ENCODE measurements at regions not wholly inside any gene's neighbourhood (a gene's known extent, or its start where the extent isn't known, plus 50 kb on each side); places are given as distances from the start of the nearest gene placed in this dataset.

DNA sequence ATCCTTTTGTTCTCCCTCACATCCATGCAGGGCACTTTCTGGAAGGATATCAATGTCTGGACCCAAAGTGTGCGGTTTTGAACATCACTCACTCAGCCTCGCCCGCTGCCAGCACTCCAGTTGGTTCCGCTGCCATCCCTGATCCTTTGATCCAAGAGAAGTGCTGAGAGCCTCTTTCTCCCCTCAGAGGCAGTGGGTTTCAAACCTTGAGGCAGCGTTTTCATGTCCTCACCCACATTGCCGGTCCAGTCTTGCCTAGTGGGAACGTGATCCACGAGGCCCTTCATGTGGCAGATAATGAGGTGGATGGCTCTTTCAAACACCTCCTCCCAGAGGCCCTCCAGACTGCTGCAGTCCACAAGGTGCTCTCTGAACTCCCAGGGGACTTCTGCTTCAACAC is 122.2 kb downstream of the ACTL8 start:
- DNase-seq (ENCODE audit: low spot score) = no peak

DNA sequence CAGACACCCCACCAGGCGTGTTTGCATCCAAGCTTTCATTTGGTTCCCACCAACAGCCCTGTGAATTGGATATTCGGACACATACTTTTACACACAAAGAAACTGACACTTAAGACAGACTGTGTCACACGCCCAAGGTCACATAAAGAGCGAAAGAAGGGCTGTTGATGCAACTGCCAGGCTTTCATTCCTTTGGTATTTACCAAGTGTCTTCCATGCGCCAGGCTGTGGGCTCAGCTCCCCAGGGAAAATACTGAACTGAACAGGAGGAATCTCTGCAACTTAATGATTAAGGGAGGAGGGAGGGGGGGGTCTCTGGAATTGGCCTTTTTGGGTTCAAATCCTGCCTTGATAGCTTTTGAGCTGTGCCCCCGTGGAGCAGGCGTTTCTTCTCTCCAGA is 122.8 kb downstream of the ACTL8 start:
- no peak for DNase-seq (ENCODE audit: low spot score)

DNA sequence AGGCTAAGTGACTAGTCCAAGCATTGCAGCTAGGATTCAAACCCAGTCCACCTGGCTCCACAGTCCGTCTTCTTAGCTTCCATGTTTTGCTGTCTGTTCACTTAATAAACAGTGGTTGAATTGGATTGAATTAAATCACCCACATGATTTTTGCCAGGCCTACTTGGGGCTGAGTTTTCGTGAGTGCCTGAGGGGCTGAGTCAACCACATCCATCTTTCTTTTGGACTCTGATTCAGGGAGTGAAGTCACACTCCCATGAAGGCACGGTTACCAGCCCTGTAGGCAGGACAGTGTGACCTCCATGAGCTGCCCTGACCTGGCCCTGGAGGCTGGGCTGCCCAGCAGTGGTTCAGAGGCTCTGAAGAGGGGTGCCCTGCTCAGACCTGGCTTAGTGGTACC is 123.7 kb downstream of the ACTL8 start:
- no peak for DNase-seq (ENCODE audit: low spot score)

DNA sequence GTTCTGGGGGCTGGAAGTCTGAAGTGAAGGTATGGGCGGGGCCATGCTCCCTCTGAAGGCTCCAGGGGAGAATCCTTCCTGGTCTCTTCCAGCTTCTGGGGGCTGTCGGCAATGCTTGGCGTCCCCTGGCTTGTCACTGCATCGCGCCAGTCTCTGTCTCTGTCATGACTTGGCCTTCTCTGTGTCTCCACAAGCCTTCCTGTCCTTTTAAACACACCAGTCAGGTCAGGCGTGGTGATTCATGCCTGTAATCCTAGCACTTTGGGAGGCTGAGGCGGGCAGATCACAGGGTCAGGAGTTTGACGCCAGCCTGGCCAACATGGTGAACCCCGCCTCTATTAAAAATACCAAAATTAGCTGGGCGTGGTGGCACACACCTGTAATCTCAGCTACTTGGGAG is 125.3 kb downstream of the ACTL8 start:
- DNase-seq (ENCODE audit: low spot score) = no peak

DNA sequence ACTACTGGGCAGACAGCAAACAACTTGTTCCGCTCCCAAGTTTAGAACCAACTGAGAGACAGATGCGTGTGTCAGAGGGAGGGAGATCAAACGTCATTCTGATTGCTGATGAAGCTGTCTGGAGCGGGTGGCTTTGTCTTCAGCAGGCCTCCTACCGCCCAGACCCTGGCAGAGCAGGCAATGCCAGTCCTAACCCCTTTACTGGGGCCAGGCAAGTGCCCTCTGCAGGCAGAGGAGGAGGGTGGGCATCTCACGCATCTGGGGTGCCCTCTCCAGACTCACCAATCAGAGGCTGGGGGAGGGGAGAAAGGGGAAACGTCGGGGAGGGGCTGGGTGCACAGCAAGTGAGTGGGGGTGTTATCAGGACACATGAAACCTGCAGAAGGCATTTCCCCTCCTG is 126.6 kb downstream of the ACTL8 start:
- DNase-seq (ENCODE audit: low spot score) = no peak

DNA sequence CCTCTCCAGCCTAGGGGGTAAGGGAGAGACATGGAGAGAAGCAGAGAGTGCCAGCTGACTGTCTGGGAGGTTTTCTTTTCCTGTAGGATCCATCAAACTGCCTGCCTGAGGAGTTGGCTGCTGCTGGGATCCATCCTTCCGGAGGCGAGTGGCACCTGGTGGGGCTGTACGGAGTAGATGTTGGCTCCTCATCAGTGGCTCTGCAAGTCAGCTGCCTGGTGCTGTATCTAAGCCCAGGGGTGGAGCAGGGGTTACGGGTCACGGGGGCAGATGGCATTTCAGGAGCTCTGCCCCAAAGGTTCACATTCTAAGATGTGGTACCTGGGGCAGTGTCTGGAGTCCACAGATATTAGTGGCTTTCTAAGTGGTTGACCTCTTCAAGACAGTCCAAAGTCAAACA is 128.0 kb downstream of the ACTL8 start:
- no peak for DNase-seq (ENCODE audit: low spot score)

DNA sequence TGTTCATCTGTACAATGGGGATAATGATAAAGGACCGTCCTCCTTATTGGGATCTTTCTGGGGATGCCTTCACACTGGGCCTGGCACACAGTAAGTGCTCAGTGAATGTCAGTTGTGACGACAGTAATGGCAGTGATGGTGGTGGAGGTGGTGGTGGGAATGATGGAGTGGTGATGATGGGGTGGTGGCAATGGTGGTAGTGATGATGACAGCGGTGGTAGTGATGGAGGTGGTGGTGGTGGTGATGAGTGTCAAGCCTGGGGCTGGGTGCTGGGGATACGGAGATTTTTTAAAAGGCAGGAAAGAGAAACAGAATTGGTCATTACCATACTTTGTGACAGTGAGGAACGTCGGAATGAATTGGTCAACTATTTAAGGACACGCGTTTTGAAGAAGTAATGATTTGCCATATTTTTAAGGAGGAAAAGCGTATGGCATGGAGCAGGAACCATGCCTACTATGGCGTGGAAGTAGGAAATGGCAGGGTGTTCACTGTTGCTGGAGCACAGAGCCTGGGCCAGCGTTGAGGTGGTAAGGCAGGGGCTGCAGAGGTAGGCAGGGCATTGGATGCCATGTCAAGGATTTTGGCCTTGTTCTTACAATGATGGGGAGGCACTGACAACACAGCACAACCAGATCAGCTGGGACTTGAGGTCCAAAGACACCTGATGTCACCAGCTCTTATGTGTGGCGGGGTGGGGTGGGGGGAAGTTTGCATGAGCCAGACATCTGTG is 128.7 kb downstream of the ACTL8 start:
- DNase-seq (ENCODE audit: low spot score) = no peak

DNA sequence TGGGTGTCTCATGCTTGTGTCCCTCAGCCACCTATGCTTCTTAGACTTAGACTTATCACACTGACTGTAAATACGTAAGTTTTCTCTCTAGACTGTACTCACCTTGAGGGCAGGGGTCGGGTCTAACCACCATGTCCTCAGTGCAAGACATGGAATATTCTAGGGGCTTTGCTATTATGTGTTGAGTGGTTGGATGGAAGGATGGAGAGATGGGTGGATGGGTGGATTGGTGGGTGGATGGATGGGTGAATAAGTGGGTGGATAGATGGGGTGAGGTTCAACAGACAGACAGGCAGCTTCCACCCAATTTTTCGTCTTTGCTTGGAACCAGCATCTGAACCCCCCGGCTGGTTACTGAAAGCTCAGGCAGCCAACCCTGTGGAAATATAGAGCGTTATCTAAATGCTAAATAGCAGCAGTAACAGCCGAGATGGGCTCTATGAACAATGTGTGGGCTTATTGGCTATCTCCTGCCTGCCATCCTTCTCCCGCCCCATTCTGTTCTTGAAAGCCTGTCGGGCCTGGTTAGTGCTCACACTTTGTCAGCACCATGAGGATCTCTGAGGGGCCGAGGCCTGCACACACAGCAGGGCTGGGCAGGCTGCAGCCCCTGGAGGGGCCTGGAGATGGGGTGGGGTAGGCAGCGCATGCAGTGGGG is 130.7 kb downstream of the ACTL8 start:
- DNase-seq (ENCODE audit: low spot score) = no peak

DNA sequence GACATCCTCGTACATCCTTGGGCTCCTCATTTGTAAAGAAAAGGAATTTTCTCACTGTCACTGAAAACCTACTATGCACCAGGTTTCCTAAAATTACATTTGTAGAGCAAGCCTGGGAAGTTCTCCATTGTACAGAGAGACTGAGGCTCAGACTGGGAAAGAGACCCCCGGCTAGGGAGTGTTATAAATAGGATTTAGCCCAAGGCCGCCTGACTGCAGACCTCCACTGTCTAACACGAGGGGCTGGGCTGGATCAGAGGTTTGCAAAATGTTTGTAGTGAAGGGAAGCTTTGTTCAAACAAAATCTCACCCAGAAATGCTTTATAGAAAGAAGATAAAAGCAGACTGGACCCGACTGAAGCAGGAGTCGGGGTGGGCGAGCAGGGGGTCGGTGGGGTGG is 131.3 kb downstream of the ACTL8 start:
- DNase-seq (ENCODE audit: low spot score) = no peak

DNA sequence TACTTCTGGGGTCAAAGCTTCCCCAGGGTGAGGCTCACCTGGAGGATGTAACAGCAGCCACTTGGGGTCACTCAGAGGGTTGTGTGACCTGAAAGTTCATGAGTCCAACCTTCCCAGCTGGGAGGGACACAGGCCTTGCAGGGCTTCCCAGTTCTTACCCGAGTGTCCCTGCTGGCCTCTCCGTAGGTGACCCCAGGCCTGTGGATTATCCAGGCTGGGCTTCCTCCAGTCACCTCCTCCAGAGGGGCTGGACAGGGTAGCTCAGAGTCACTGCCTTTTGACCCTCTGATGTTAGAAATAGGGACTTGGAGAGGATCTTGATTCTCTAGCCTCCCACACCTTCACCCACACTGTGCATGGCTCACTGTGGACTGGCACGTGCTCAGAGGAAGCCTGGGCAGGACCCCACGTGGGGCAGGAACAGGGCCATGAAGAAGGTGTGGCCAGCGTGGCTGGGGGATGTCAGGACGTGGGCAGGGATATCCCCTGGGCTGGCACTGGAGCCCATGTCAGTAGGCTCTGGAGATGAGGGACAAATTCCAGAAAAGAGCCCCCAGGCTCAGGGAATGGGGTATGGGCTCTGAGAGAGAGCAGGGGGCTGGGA is 131.8 kb downstream of the ACTL8 start:
- no peak for DNase-seq (ENCODE audit: low spot score)

DNA sequence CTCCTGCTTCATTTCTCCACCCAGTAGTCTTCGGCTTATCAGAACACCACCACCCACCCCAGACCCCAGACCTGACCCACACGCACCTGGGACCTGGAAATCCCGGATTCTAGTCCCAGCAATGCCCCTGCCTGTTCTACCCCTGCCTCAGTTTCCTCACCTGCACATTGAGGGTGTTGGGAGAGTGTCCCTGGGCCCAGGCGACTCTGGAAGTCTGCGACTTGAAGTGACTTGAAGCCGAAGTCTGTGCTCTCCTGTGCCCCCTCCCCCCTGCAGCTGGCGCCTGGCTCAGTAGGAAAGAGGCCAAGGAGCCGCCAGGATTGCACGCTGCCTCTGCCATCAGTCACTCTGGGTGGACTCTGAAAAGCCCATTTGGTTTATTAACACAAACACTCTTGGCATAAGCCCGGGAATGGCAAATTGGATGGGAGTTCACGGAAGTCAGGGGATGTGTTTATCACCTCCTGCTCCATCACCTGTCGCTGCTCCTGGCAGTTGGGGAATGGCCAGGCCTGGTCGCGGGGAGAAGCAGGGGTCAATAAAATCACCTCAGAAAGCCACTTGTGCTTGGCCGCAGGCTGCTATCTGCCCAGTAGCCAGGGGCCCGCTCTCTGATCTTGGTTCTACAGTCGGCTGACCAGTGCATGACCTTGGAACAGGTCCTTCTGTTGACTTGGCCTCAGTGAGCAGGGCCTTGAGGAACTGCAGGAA is 132.7 kb downstream of the ACTL8 start:
- no peak for DNase-seq (ENCODE audit: low spot score)

DNA sequence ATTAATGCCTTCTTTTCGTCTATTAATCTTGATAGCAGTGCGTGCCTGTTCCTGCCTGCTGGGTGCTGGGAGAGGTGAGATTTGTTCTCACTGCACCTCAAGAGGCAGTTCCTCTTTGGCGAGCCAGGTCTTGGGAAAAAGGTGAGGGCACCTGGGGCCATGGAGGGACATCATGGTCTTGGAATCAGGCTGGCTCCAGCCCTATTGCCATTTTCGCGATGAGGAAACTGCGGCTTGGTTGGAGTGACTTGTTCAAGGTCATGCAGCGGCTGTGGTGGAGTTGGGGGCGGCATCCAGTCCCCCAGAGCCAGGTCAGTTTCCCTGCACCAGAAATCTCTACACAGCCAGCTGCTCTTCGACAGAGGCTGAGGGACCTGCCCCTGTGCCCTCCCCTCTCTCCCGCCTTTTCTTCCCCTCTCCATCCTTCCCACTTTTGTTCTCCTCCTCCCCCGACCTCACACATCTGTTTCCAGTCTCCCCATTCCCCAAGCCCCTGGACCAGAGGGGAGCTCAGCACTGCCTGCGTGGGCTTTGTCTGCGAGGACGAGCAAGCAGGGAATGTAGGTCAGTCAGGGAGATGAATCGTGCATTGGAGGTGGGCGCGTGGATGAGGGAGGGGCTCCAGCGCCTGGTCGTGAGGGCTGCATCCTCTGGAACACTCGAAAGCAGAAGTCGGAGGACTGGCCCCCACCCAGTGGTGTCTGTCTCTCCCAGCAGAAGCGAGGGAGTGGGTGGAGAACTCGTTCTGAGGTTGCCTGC is 135.1 kb downstream of the ACTL8 start:
- no peak for DNase-seq (ENCODE audit: low spot score)

DNA sequence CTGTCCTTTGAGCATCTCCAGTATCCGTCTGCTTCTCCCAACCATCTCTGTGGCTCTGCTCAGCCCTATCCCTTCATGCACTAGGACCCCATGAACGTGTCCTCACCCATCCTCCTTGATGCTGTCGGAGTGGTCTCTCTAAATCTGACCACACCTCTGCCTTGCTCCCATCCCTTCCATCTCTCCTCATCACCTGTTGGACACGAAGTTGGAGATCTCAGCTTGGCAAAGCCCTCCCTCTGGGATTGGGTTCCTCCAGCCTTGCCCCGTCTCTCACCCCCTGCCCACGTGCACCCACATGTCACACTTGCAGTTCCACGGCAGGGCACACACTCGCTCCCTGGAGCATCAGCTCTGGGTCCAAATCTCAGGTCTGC is 135.7 kb downstream of the ACTL8 start:
- DNase-seq (ENCODE audit: low spot score) = no peak

DNA sequence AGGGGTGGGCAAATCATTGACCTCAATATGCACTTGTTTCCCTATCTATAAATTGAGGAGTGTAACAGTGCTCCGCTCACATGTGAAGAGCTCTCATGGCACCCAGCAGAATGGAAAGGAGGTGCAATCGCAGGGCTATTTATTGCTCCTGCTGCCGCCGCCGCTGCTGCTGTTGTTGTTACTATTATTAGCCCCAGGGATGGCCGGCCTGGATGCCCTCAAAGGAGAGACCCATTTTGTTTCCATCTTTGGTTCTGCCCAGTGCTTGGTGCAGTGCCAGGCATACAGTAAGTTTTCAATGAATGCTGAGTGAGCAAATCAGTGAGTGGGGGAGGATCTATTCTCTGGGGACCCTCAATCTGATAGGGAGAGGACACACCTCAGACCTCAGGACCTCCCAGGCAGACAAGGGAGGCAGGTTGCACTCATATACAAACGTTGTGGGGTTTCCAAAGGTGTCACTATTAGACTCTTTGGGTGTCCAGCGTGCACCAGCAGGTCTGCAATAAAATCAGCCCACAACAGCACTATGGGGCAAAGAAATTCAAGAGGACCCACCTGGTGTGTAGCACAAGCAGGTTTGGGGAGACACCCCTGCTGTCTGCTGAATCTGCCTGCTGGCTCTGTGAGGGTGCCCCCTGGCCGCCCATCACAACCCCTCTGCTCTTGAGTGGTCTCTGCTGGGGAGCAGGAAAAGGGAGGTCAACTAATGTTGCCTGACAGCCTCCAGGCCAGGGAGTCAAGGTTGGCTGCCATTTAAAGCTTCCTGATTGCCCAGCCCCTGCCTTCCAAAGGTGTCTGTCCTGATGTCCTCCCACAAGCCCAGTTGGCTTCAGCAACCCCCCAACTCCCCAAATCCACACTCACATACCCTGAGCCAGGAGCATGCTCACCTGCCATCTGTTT is 136.3 kb downstream of the ACTL8 start:
- no peak for DNase-seq (ENCODE audit: low spot score)

DNA sequence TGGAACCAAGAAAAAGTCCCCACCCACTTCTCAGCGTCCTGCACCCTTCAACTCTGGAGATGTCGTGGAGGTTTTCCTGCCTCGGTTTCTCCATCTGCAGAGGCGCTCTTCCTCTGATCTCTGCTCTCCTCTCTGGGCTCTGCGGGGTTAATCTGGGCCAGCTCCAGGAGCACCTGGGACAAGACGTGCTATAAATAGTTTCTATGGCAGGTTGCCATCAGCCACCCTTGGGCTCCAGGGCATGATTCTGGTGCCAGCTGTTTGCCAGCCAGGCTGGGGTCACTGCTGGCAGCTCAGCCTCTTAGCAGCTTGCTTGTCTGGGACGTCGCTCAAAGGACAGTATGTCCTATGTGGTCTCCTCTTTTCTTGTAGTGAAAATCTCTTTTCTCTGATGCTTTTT is 137.1 kb downstream of the ACTL8 start:
- DNase-seq (ENCODE audit: low spot score) = no peak

DNA sequence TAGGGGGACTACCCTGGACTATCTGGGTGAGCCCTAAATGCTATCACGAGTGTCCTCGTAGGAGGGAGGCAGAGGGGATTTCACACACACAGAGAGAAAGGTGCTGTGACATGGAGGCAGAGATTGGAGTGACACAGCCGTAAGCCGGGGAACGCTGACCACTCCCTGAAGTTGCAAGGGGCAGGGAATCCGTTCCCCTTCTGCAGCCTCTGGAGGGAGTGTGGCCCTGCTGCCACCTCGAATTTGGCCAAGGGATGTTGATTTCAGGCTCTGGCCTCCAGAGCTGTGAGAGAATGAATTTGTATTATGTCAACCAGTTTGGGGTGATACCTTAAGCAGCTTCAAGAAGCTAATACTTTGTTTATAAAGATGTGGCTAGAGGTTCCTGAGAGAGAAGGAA is 137.7 kb downstream of the ACTL8 start:
- DNase-seq (ENCODE audit: low spot score) = no peak

DNA sequence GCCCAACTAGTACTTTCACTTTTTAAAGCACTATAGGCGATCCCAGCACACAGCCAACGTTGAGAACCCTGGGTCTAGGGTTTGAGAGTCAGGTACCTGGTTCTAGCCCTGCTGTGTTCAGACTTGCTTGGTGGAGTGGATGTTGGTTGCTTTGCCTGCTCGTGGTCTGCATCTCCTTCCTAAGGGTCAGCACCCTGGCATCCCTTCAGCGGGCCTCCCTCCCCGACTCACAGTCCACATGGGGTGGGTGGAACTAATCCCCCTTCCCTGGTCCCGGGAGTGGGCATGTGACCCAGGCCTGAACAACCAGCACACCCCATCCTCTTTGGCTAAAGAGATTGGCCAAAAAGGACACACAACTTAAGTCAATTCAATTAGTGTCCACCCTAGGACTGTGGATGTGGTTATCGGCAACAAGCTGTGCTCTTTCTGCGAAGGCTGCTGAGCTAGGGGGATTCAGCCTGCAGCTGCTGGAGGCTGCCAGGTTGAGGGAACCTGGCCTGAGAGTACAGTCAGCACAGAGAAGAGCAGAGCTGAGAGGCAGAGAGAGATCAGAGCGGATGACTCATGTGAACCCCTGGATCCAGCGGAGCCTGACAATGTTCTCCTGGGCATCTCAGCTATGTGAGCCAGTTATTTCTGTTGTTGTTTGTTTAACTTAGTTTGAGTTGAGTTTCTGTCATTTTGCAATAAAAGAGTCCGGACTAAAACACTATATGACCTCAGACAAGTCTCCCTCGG is 138.9 kb downstream of the ACTL8 start:
- DNase-seq (ENCODE audit: low spot score) = no peak

DNA sequence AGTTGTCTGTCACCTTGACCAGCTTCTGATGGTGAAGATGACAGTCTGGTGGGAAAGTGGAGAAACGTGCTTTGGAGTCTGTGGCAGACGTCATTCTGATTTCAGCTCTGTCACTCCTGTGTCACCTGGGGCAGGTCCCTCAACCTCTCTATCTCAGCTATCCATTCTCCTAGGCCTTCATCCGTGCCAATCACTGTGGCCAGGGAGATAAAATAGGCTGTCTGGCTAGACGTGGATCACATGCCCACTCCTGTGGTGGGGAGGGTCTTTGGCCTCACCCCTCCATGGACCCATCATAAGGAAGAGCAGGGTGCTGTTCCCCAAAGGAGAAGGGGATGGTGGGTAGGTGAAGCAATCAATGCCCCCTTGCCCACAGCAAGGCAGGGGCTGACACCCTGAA is 140.3 kb downstream of the ACTL8 start:
- DNase-seq (ENCODE audit: low spot score) = no peak

DNA sequence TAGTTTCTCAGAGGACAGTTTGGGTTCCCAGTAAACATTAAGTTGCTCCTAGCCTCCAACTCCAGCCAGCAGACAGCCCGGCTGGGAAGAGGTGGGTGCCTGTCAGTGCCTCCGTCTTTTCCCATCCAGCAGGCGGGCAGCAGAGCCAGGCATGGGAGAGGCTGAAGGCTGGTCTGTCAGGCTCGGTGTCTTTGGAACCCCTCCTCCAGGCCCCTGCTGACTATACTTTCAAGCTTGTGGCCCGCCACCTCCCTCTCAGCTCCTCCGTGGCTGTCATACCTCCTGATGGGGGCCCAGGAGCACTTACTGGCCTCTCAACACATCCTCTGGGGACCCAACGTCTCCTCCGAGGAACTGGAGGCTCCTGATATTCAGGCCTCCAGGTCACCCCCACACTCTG is 140.9 kb downstream of the ACTL8 start:
- DNase-seq (ENCODE audit: low spot score) = no peak

DNA sequence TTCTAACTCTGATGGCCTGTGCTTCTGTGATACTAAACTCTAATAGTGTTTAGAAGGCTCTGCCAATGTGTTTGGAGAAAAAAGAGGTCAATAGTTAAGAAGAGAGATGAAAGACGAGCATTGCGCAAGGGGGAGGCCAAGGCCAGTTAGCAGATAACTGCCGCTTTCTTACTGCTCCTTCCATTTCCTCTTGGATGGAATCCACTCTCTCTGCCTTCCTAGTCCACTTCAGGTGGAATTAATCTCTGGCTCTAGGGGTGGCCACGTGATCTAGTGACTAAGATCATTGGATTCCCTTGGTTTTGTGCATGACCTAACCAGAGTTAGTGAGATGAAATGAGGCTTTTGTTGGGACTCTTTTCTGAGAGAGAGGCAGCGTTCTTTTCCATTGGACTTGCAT is 148.3 kb downstream of the ACTL8 start:
- DNase-seq (ENCODE audit: low spot score) = no peak

DNA sequence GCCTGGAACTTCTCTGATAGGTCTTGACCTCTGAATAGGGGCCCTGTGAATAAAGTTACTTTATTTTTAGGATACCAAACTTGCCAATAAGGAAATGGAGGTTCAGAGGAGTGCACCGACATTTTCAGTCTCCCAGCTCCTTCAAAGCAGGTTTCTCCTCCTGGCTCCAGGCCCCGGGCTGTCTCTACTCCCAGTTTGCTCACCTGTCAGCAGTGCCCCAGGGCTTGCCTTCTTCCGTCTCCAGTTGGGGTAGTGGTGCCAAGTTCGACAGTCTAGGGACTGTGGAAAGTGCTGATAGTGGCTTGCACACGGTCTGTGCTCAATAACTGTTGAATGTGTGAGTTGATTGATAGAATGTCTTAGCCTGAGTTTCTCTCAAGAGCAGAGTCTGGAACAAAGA is 149.2 kb downstream of the ACTL8 start:
- no peak for DNase-seq (ENCODE audit: low spot score)
